Astrocyte (in vitro differentiated cells and primary cell): ENCODE measurements at regions not wholly inside any gene's neighbourhood (a gene's known extent, or its start where the extent isn't known, plus 50 kb on each side); places are given as distances from the start of the nearest gene placed in this dataset.
A peak's percentile ranks its signal among the peaks of the same experiment; 100 is the strongest.
"Not testable (repeated sequence)": the region's sequence is repeated elsewhere in the genome, so short reads cannot be mapped to it uniquely, and the experiment has no call there.

ENCODE experiments used
- DNase-seq: peaks from one replicate; pipeline ENCODE4 v3.0.0-alpha.2; 2010; ENCODE audit warnings: low read depth
- FAIRE-seq: peaks from 2 replicates; lab custom pipeline; 2011; peaks lifted over from hg19 to GRCh38; lab: Jason Lieb, UNC
- H2AFZ ChIP-seq: 2 replicates; pipeline ENCODE4 v1.6.0; 2012; ENCODE audit warnings: low read depth, low read length, inconsistent platforms
- H3K27ac ChIP-seq: 2 replicates; pipeline ENCODE4 v1.5.1; 2011; ENCODE audit warnings: low read depth, low read length, inconsistent platforms
- H3K27me3 ChIP-seq: 2 replicates; pipeline ENCODE4 v1.6.0; 2011; ENCODE audit warnings: low read length, inconsistent platforms; ENCODE audit not compliant: insufficient read depth
- H3K36me3 ChIP-seq: 2 replicates; pipeline ENCODE4 v1.5.1; 2011; ENCODE audit warnings: low read length, inconsistent platforms; ENCODE audit not compliant: insufficient read depth
- H3K4me1 ChIP-seq: 2 replicates; pipeline ENCODE4 v1.5.1; 2011; ENCODE audit warnings: low read length, inconsistent platforms; ENCODE audit not compliant: insufficient read depth
- H3K4me2 ChIP-seq: 2 replicates; pipeline ENCODE4 v1.6.0; 2012; ENCODE audit warnings: low read length, inconsistent platforms
- H3K4me3 ChIP-seq: 2 replicates; pipeline ENCODE4 v1.5.1; 2011; ENCODE audit warnings: low read depth, mild to moderate bottlenecking, low read length, inconsistent platforms; ENCODE audit not compliant: insufficient read depth
- H3K79me2 ChIP-seq: 2 replicates; pipeline ENCODE4 v1.6.0; 2012; ENCODE audit warnings: mild to moderate bottlenecking, low read length, inconsistent platforms; ENCODE audit not compliant: insufficient read depth
- H3K9ac ChIP-seq: 2 replicates; pipeline ENCODE4 v1.6.0; 2012; ENCODE audit warnings: mild to moderate bottlenecking, low read length, inconsistent platforms
- H3K9me3 ChIP-seq: 2 replicates; pipeline ENCODE4 v1.5.1; 2012; ENCODE audit warnings: low read depth, mild to moderate bottlenecking, low read length, inconsistent platforms; ENCODE audit not compliant: insufficient read depth
- H4K20me1 ChIP-seq: 2 replicates; pipeline ENCODE4 v1.6.0; 2012; ENCODE audit warnings: low read length, inconsistent platforms; ENCODE audit not compliant: insufficient read depth
- H3K27ac Mint-ChIP-seq: one replicate; pipeline ENCODE4 v1.8.0; 2021; ENCODE audit warnings: mild to moderate bottlenecking, mixed read lengths; ENCODE audit not compliant: unreplicated experiment
- H3K27me3 Mint-ChIP-seq: one replicate; pipeline ENCODE4 v1.8.0; 2021; ENCODE audit warnings: low read depth, mixed read lengths; ENCODE audit not compliant: unreplicated experiment
- H3K36me3 Mint-ChIP-seq: one replicate; pipeline ENCODE4 v1.8.0; 2021; ENCODE audit warnings: low read depth, mixed read lengths; ENCODE audit not compliant: unreplicated experiment
- H3K4me1 Mint-ChIP-seq: one replicate; pipeline ENCODE4 v1.8.0; 2021; ENCODE audit warnings: low read depth, mixed read lengths; ENCODE audit not compliant: unreplicated experiment
- H3K4me3 Mint-ChIP-seq: one replicate; pipeline ENCODE4 v1.8.0; 2021; ENCODE audit warnings: mild to moderate bottlenecking, moderate library complexity, mixed read lengths; ENCODE audit not compliant: unreplicated experiment
- H3K9me3 Mint-ChIP-seq: one replicate; pipeline ENCODE4 v1.8.0; 2021; ENCODE audit warnings: mild to moderate bottlenecking, mixed read lengths; ENCODE audit not compliant: unreplicated experiment
- EZH2 ChIP-seq: IDR thresholded peaks from 2 replicates; pipeline ENCODE4 v1.6.1; 2012; ENCODE audit warnings: mild to moderate bottlenecking, low read length, inconsistent platforms; ENCODE audit not compliant: insufficient read depth
- TF ChIP-seq, protein P1 (sequence below): IDR thresholded peaks from 2 replicates; pipeline ENCODE4 v1.5.1; 2011; ENCODE audit warnings: low read depth, mild to moderate bottlenecking, inconsistent platforms, low read length, moderate library complexity; ENCODE audit not compliant: insufficient read depth

DNA sequence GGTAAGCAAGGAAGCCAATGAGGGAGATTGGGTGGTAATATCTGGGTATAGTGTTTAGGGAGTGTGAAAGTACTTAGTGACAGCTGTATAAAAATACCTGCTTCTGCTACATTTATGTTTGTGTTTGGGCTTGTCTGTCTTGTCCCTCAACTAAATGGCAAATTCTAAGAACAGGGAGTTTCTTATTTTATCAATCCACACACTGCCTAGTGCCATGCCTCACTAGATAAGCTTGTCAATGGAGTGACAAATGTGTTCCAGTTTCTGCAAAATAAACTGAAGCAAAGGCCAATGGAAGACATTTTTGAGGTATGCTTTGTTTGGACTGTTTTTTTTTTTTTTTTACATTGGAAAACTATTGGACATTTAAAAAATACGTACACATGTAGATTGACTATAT, 418.0 kb downstream of the SH2D1A start:
- no peaks in the 10 kb centered on the region for H3K36me3 ChIP-seq
- no peak overlapping the region for H3K27ac Mint-ChIP-seq
- H3K4me2 ChIP-seq: no peak overlapping the region
- peak; percentile 54 for FAIRE-seq
- no peaks in the 10 kb centered on the region for H3K27me3 ChIP-seq
- peaks cover 2% of the 10 kb centered on the region for H3K9me3 Mint-ChIP-seq
- DNase-seq: no peak
- H3K4me1 ChIP-seq: no peaks in the 10 kb centered on the region
- H3K9ac ChIP-seq: no peak overlapping the region
- H3K27me3 Mint-ChIP-seq: no peaks in the 10 kb centered on the region
- H3K79me2 ChIP-seq: no peaks in the 10 kb centered on the region
- H3K4me1 Mint-ChIP-seq: no peaks in the 10 kb centered on the region
- H3K4me3 ChIP-seq: no peak overlapping the region
- no peaks in the 10 kb centered on the region for H4K20me1 ChIP-seq
- no peak for TF ChIP-seq EZH2
- TF ChIP-seq, protein P1, sequence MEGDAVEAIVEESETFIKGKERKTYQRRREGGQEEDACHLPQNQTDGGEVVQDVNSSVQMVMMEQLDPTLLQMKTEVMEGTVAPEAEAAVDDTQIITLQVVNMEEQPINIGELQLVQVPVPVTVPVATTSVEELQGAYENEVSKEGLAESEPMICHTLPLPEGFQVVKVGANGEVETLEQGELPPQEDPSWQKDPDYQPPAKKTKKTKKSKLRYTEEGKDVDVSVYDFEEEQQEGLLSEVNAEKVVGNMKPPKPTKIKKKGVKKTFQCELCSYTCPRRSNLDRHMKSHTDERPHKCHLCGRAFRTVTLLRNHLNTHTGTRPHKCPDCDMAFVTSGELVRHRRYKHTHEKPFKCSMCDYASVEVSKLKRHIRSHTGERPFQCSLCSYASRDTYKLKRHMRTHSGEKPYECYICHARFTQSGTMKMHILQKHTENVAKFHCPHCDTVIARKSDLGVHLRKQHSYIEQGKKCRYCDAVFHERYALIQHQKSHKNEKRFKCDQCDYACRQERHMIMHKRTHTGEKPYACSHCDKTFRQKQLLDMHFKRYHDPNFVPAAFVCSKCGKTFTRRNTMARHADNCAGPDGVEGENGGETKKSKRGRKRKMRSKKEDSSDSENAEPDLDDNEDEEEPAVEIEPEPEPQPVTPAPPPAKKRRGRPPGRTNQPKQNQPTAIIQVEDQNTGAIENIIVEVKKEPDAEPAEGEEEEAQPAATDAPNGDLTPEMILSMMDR: no peak
- no peak overlapping the region for H3K4me3 Mint-ChIP-seq
- H3K36me3 Mint-ChIP-seq: no peaks in the 10 kb centered on the region
- no peak overlapping the region for H2AFZ ChIP-seq
- no peak overlapping the region for H3K27ac ChIP-seq
- H3K9me3 ChIP-seq: no peaks in the 10 kb centered on the region

DNA sequence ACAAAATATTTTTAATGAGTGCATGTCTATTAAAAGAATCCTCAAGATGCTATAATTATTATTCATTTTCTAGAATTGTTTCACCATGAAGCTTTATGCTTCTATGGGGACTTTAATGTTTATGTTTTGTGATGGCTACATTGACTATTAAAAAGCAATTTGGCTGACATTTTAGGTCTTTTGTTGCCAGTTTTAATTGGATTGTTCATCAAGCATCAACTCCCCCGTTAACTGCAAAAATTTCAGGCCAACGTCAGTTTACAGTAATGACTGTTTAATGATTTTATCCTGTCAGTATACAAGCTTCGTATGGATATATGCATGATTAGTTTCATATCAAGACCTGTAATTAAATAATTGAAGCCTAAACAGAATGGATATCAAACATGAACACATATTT, 422.8 kb downstream of the SH2D1A start:
- no peak overlapping the region for H2AFZ ChIP-seq
- H3K27ac ChIP-seq: no peak overlapping the region
- H3K4me1 ChIP-seq: no peaks in the 10 kb centered on the region
- H3K27me3 Mint-ChIP-seq: no peaks in the 10 kb centered on the region
- H3K36me3 ChIP-seq: no peaks in the 10 kb centered on the region
- no peaks in the 10 kb centered on the region for H3K27me3 ChIP-seq
- peak; percentile 77 for FAIRE-seq
- H3K4me3 ChIP-seq: no peak overlapping the region
- no peaks in the 10 kb centered on the region for H3K9me3 Mint-ChIP-seq
- no peak overlapping the region for H3K4me3 Mint-ChIP-seq
- H3K36me3 Mint-ChIP-seq: no peaks in the 10 kb centered on the region
- TF ChIP-seq, protein P1: no peak
- no peak for TF ChIP-seq EZH2
- no peaks in the 10 kb centered on the region for H3K79me2 ChIP-seq
- no peaks in the 10 kb centered on the region for H4K20me1 ChIP-seq
- H3K4me1 Mint-ChIP-seq: no peaks in the 10 kb centered on the region
- DNase-seq: no peak
- no peaks in the 10 kb centered on the region for H3K9me3 ChIP-seq
- H3K4me2 ChIP-seq: no peak overlapping the region
- H3K9ac ChIP-seq: no peak overlapping the region
- H3K27ac Mint-ChIP-seq: no peak overlapping the region

DNA sequence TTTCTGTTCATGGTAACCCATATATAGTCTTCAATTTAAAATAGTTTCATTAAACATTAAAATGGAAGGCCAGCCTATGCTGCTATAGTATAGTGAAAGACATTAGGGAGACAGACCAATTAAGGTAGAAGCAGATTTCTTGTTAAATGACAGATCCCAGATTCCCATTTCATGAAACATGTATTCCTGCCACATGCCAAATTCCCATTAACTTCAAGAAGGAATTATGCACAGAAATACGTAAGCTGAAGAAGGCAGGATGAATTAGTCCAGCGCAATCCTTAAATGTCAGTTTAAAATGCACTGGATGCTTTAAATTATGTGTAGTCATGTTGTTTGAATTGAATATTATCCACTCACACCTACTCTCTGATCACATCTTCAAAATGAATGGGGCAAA, 424.9 kb downstream of the SH2D1A start:
- DNase-seq: no peak
- no peaks in the 10 kb centered on the region for H4K20me1 ChIP-seq
- Mint-ChIP-seq H3K36me3 (no peaks in the 10 kb centered on the region), H3K9me3 (no peaks in the 10 kb centered on the region), H3K4me3 (no peak overlapping the region), H3K27me3 (no peaks in the 10 kb centered on the region), H3K4me1 (no peaks in the 10 kb centered on the region), H3K27ac (no peak overlapping the region)
- no peak overlapping the region for H3K4me3 ChIP-seq
- H3K79me2 ChIP-seq: no peaks in the 10 kb centered on the region
- H3K4me1 ChIP-seq: no peaks in the 10 kb centered on the region
- H3K36me3 ChIP-seq: no peaks in the 10 kb centered on the region
- FAIRE-seq: peak; percentile 76
- H3K4me2 ChIP-seq: no peak overlapping the region
- TF ChIP-seq EZH2: no peak
- TF ChIP-seq, protein P1: no peak
- H3K27me3 ChIP-seq: no peaks in the 10 kb centered on the region
- no peak overlapping the region for H3K27ac ChIP-seq
- no peak overlapping the region for H2AFZ ChIP-seq
- no peak overlapping the region for H3K9ac ChIP-seq
- H3K9me3 ChIP-seq: no peaks in the 10 kb centered on the region

DNA sequence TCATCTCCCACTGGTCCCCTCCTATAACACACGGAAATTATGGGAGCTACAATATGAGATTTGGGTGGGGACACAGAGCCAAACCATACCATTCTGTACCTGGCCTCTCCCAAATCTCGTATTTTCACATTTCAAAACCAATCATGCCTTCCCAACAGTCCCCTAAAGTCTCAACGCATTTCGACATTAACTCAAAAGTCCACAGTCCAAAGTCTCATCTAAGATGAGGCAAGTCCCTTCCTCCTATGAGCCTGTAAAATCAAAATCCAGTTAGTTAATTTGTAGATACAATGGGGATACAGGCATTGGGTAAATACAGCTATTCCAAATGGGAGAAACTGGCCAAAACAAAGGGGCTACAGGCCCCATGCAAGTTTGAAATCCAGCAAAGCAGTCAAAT, 441.9 kb downstream of the SH2D1A start:
- H3K79me2 ChIP-seq, H3K36me3 Mint-ChIP-seq, H3K9ac ChIP-seq, DNase-seq, H3K9me3 ChIP-seq, H3K4me2 ChIP-seq, H3K4me1 ChIP-seq, H3K27me3 Mint-ChIP-seq, H4K20me1 ChIP-seq, H2AFZ ChIP-seq, H3K36me3 ChIP-seq, H3K4me3 Mint-ChIP-seq, H3K27ac ChIP-seq, H3K27ac Mint-ChIP-seq, H3K4me3 ChIP-seq, H3K9me3 Mint-ChIP-seq, H3K27me3 ChIP-seq, H3K4me1 Mint-ChIP-seq: not testable (repeated sequence)
- peak; percentile 79 for FAIRE-seq
